ENCODE measurements at regions not wholly inside any gene's neighbourhood (a gene's known extent, or its start where the extent isn't known, plus 50 kb on each side); places are given as distances from the start of the nearest gene placed in this dataset.

DNA sequence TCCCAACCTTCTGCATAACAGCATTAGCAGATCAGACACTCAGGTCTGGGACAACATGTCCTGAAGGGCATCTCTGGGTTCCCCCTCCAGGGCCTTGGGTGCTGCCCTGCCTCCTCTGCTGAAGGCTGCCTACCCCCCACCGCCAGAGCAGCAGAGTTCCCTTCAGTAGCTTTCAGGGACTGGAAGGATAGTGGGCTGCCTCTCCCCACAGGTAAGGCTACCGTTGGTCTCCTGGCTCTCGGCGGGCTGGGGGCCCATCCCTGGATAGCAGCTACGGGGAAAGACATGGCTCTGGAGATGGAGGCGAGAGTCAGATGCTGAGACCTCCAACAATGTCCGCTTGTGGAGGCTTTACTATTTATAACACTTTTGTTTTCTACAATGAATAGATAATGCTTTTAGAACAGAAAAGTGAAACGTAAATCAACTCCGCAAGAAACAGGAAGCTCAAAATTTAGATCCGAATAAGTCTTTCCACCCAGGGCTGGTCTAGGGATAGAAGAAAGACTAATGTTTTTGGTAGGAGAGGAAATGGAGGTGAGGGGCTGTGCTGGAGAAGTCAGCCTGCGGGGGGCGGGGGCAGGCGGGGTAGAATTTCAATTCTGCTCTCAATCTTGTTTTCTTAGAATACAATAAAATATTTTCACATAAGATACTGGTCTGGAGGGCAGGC lies 58.4 kb downstream of the ARL4C start:
- no peaks in the 10 kb centered on the region; the same call in 1 of the 2 replicates for H3K9me3 ChIP-seq (ENCODE audit: control insufficient read depth, insufficient read depth, low read length)
- ChIA-PET POLR2A (no interaction called here), CTCF (interaction anchor here (0.7 kb wide), 1 partner anchor 136 kb away, joined by 5 read pairs; no protein-coding TSS in a partner anchor)
- no peak for DNase-seq (ENCODE audit: low read depth, low spot score)
- H3K4me3 ChIP-seq (ENCODE audit: low read depth, low read length) = no peak overlapping the region
- no peak overlapping the region for H3K27ac ChIP-seq (ENCODE audit: low read depth, low read length)
- no peaks in the 10 kb centered on the region for H3K27me3 ChIP-seq (ENCODE audit: control insufficient read depth, insufficient read depth, low read length)
- no peak for TF ChIP-seq CTCF (IDR thresholded peaks at IDR 0.05; ENCODE audit: low read depth, low read length)

DNA sequence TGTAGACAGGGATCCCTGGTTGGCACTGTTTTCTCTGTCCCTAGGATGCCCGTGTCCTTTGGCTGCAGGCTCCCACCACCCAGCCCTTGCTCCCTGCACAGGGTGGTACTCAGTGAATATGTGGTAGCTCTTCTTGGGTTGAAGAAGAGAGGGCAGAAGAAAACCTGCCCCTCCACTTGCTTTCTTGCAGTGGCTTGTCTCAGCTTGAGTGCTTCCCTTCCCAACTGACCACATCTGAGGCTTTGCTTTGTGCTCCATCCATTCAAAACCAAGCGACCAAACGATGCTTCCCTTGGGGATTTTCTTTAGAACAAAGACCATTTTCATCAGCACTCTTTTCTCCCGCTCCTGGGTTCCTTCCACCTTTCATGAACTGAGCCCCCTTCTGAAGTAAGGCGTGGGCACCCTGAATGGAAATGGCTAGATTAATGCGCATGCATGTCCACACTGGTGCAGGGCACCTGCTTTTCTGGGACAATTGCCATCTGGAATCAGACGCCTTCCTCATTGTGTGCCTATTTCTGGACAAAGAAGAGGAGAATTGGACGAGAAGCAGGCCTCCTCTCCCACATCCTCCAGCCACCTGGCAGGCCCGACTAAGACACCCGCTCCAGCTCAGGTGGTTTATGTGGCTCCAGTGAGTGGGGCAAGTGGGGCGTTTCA lies 59.1 kb downstream of the ARL4C start:
- CTCF ChIA-PET = no interaction called here
- H3K27me3 ChIP-seq (ENCODE audit: control insufficient read depth, insufficient read depth, low read length) = no peaks in the 10 kb centered on the region
- H3K27ac ChIP-seq (ENCODE audit: low read depth, low read length) = no peak overlapping the region
- DNase-seq (ENCODE audit: low read depth, low spot score) = no peak
- no peak overlapping the region for H3K4me3 ChIP-seq (ENCODE audit: low read depth, low read length)
- POLR2A ChIA-PET = no interaction called here
- no peaks in the 10 kb centered on the region; the same call in 1 of the 2 replicates for H3K9me3 ChIP-seq (ENCODE audit: control insufficient read depth, insufficient read depth, low read length)
- TF ChIP-seq CTCF (IDR thresholded peaks at IDR 0.05; ENCODE audit: low read depth, low read length) = no peak

DNA sequence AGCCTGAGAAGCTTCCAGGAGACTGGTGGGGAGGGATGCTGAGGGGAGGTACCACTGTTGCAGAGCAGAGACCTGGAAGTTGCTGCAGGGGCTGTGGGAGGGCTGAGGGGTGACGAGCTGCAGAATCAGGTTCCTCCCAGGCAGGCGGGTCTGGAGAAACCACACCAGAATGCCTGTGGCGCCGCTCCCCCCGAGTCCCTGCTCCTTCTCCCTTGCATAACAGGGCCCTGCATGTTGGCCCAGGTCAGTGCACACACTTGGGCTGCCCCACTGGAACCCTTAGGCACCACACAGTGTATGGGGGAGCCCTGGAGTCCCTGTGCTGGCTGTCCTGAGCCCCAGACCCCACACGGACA lies 60.4 kb downstream of the ARL4C start:
- no peak overlapping the region for H3K27ac ChIP-seq (ENCODE audit: low read depth, low read length)
- H3K9me3 ChIP-seq (ENCODE audit: control insufficient read depth, insufficient read depth, low read length) = no peaks in the 10 kb centered on the region; the same call in 1 of the 2 replicates
- no peaks in the 10 kb centered on the region for H3K27me3 ChIP-seq (ENCODE audit: control insufficient read depth, insufficient read depth, low read length)
- H3K4me3 ChIP-seq (ENCODE audit: low read depth, low read length) = no peak overlapping the region
- no peak for DNase-seq (ENCODE audit: low read depth, low spot score)
- no peak for TF ChIP-seq CTCF (IDR thresholded peaks at IDR 0.05; ENCODE audit: low read depth, low read length)
- POLR2A ChIA-PET = no interaction called here
- CTCF ChIA-PET = no interaction called here

- TF ChIP-seq CTCF (IDR thresholded peaks at IDR 0.05; ENCODE audit: low read depth, low read length) = no peak
- no peak for DNase-seq (ENCODE audit: low read depth, low spot score)
- POLR2A ChIA-PET = no interaction called here
- CTCF ChIA-PET = interaction anchor here (0.8 kb wide), 1 partner anchor 109 kb away, joined by 3 read pairs; no protein-coding TSS in a partner anchor
- Histone ChIP-seq H3K4me3 (ENCODE audit: low read depth, low read length) (no peak overlapping the region), H3K9me3 (ENCODE audit: control insufficient read depth, insufficient read depth, low read length) (no peaks in the 10 kb centered on the region; the same call in 1 of the 2 replicates), H3K27me3 (ENCODE audit: control insufficient read depth, insufficient read depth, low read length) (no peaks in the 10 kb centered on the region), H3K27ac (ENCODE audit: low read depth, low read length) (no peak overlapping the region)
Observed at GRCh38 chr2:234435836-234436481, 60.9 kb downstream of the ARL4C start.

DNA sequence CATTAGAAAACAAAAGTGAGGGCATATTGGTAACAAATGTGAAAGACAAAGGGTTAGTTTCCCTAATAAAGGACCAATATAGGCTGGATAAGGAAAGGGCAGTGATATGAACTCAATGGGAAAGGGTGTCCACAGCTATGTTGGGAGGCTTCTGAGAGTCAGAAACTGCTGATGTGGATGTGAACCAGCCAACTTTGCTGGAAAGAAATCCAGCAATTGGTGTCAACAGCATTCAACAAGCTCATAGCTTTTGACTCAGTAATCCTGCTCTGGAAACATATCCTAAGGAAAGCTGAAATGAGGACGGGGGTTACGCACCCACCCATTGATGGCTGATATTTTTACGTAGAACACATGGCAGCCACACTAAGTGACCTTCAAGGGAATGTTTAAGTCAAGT lies 63.7 kb downstream of the ARL4C start:
- POLR2A ChIA-PET = no interaction called here
- Histone ChIP-seq H3K9me3 (ENCODE audit: control insufficient read depth, insufficient read depth, low read length) (no peaks in the 10 kb centered on the region; the same call in 1 of the 2 replicates), H3K27ac (ENCODE audit: low read depth, low read length) (no peak overlapping the region), H3K4me3 (ENCODE audit: low read depth, low read length) (no peak overlapping the region), H3K27me3 (ENCODE audit: control insufficient read depth, insufficient read depth, low read length) (no peaks in the 10 kb centered on the region)
- no peak for TF ChIP-seq CTCF (IDR thresholded peaks at IDR 0.05; ENCODE audit: low read depth, low read length)
- CTCF ChIA-PET = no interaction called here
- DNase-seq (ENCODE audit: low read depth, low spot score) = no peak
